ENCODE measurements at regions not wholly inside any gene's neighbourhood (a gene's known extent, or its start where the extent isn't known, plus 50 kb on each side); places are given as distances from the start of the nearest gene placed in this dataset.

DNA sequence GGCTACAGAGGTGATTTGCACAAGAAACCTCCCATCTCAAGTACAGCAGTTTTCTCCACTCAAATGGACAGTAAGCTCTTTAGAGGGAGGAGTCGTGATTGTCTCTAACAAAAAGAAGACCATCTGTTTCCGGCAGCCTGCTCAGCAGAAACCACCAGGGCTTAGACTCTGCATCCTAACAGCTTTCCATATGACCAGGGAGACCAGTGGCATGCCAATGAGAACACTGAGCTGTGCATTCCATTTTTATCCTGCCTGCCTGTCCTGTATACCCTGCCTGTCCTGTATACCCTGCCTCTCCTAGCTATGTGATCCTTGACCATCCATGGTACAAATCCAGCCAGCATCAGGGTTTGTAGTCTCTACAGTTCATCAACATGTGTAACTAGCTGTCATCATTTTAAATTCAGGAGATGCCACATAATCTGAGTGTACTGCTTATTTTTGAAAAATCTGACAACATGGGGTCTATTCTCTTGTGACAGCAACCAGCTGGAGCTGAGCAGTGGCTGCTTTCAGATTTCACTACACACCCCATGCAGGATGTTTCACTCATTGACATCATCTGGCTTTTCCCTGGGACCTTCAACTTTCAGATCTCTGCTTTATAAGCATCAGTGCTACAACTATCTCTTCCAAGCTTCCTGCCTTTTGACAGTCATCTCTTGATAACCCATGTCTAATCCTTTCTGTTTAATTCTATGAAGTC lies 50.5 kb upstream of the POU2AF2 start:
- TF ChIP-seq, protein P1, sequence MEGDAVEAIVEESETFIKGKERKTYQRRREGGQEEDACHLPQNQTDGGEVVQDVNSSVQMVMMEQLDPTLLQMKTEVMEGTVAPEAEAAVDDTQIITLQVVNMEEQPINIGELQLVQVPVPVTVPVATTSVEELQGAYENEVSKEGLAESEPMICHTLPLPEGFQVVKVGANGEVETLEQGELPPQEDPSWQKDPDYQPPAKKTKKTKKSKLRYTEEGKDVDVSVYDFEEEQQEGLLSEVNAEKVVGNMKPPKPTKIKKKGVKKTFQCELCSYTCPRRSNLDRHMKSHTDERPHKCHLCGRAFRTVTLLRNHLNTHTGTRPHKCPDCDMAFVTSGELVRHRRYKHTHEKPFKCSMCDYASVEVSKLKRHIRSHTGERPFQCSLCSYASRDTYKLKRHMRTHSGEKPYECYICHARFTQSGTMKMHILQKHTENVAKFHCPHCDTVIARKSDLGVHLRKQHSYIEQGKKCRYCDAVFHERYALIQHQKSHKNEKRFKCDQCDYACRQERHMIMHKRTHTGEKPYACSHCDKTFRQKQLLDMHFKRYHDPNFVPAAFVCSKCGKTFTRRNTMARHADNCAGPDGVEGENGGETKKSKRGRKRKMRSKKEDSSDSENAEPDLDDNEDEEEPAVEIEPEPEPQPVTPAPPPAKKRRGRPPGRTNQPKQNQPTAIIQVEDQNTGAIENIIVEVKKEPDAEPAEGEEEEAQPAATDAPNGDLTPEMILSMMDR (IDR thresholded peaks at IDR 0.05; ENCODE audit: low read depth, low read length): no peak
- H3K4me3 ChIP-seq (ENCODE audit: low read depth, low read length): no peak overlapping the region

DNA sequence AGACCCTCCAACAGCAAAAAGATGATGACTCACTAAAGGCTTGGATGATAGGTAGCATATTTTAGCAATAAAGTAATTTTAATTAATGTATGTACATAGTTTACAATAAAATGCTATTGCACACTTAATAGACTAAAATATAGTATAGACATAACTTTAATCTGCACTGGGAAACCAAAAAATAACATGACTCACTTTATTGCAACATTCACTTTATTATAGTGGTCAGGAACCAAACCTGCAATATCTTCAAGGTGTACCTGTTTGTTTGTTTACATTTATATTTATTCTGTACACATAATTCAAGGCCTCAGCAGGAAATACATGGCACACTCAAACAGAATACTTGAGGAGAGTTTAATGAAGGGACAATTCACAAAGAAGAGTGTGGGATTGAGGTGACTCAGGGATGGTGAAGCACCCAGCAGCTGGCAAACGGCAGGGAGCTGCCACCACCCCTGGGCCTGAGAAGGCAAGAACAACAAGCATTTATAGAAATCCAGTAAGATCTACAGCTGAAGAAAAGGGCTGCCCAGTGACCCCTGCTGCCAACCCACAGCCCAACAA lies 51.5 kb upstream of the POU2AF2 start:
- TF ChIP-seq, protein P1 (IDR thresholded peaks at IDR 0.05; ENCODE audit: low read depth, low read length): no peak
- H3K4me3 ChIP-seq (ENCODE audit: low read depth, low read length): no peak overlapping the region

DNA sequence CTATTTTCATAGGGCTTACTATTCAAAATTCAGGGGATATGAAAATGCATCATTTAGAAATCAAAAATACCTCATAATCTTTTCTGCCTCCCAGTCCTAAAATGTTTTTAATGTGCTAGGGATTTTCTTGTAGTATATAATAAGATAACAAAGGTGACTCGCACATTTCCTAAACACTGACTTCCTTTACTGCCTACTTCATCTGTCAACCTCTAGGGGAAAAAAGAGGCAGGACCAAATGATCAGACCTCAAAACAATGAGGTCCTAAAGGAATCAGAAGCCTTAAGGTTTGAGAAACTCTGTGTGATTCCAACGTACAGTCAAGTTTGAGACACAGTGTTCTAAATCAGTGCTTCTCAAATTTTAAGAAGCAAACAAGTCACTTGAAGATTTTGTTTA lies 56.1 kb upstream of the POU2AF2 start:
- no peak overlapping the region for H3K4me3 ChIP-seq (ENCODE audit: low read depth, low read length)
- TF ChIP-seq, protein P1 (IDR thresholded peaks at IDR 0.05; ENCODE audit: low read depth, low read length): no peak

DNA sequence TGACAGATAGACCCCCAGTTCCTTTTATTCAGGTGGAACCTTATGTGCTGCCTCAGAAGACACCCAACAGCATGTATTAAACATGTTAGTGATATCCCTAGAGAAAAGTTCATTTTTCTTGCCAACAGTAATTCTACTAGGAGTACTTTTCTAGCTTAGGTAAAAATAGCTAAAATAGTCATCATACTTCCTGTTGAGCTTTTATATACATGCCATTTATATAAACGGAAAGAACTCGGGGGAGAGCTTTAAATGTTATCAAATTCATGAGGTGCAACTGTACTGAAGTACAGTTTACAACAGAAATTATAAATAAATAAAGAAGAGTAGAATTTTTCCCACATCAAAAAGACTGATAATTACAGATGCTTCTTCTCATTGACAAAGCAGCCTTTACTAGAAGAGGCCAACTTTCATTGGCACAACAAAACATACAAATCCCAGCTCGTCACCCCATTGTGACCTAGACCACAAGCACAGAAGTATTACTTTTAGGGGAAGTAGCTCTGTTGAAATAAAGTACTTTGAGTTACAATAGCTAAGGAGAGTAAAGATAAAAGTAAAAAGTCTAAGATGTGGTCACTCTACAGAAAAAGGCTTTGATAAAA lies 59.1 kb upstream of the POU2AF2 start:
- no peak overlapping the region for H3K4me3 ChIP-seq (ENCODE audit: low read depth, low read length)

DNA sequence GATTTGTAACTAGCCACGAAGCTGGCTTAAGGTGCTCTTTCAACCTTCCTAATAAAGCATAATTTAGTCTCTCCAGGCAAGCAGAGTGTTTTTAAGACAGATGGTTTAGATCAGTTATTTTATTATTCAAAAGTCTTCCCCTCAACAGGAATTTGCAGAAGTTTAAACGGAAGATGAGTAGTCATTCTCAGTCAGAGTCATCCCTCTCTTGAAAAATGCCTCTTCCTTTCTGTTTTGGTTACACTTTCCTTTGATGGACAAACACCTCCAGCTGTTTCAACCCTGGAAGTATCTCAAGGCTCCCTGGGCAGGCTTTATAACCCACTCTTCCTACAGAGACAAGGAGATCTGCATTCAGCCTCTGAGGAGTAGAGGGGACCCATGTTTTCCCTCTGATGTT lies 60.3 kb upstream of the POU2AF2 start:
- TF ChIP-seq, protein P1 (IDR thresholded peaks at IDR 0.05; ENCODE audit: low read depth, low read length): no peak
- H3K4me3 ChIP-seq (ENCODE audit: low read depth, low read length): no peak overlapping the region

More for the DNA sequence above, 59.1 kb upstream of the POU2AF2 start:
- TF ChIP-seq, protein P1 (IDR thresholded peaks at IDR 0.05; ENCODE audit: low read depth, low read length): no peak

DNA sequence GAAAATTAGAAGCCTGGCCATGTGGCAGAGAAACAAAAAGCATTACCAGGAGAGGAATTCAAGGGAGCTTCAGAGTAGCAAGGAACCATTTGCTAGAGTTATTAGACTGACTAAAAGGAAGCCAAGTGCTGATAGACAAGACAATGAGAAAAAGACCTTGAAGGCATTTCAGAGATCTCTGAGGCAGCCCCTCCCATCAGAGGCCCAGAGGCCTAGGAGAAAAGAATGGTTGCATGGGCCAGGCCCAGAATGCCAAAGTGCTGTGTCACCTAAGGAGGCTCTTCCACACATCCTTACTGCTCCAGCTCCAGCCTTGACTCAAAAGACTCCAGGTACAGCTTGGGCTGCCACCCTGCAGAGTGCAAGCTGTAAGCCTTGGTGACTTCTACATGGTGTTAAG lies 61.8 kb upstream of the POU2AF2 start:
- TF ChIP-seq, protein P1 (IDR thresholded peaks at IDR 0.05; ENCODE audit: low read depth, low read length): no peak
- no peak overlapping the region for H3K4me3 ChIP-seq (ENCODE audit: low read depth, low read length)

All from WI38 (cell line).